Liver (tissue), 8 donors: ENCODE measurements at regions not wholly inside any gene's neighbourhood (a gene's known extent, or its start where the extent isn't known, plus 50 kb on each side); places are given as distances from the start of the nearest gene placed in this dataset.

ENCODE experiments used
- DNase-seq: peaks from one replicate; pipeline ENCODE4 v3.0.0-alpha.2; 2017; ENCODE audit warnings: low spot score
- H3K27ac ChIP-seq, 2 donors: one replicate each; pipeline ENCODE4 v1.7.0; 2013; ENCODE audit warnings: inconsistent platforms in 2 of 2, low read length in 2 of 2, control low read depth in 1 of 2, low read depth in 1 of 2, mild to moderate bottlenecking in 1 of 2
- H3K27me3 ChIP-seq, 4 donors: one replicate each; pipeline versions ENCODE4 v1.6.1 to v1.7.0; 2013; ENCODE audit warnings: low read length in 3 of 4, inconsistent platforms in 1 of 4, mild to moderate bottlenecking in 1 of 4, moderate library complexity in 1 of 4; ENCODE audit not compliant: control insufficient read depth in 4 of 4, insufficient read depth in 4 of 4
- H3K36me3 ChIP-seq, 4 donors: one replicate each; pipeline versions ENCODE4 v1.6.1 to v1.7.0; 2013; ENCODE audit warnings: low read length in 3 of 4, mild to moderate bottlenecking in 3 of 4, low read depth in 1 of 4, moderate library complexity in 1 of 4; ENCODE audit not compliant: control insufficient read depth in 4 of 4, insufficient read depth in 3 of 4
- H3K4me1 ChIP-seq, 4 donors: one replicate each; pipeline versions ENCODE4 v1.6.1 to v1.7.0; 2013; ENCODE audit warnings: low read length in 3 of 4, mild to moderate bottlenecking in 3 of 4, moderate library complexity in 1 of 4; ENCODE audit not compliant: control insufficient read depth in 4 of 4, insufficient read depth in 4 of 4
- H3K4me3 ChIP-seq, 3 donors: one replicate each; pipeline versions ENCODE4 v1.6.1 to v1.7.0; 2013; ENCODE audit warnings: low read length in 3 of 3, control low read depth in 1 of 3, low read depth in 1 of 3, mild to moderate bottlenecking in 1 of 3
- H3K9ac ChIP-seq, 2 donors: one replicate each; pipeline ENCODE4 v1.7.0; 2013; ENCODE audit warnings: low read length in 2 of 2, mild to moderate bottlenecking in 2 of 2, moderate library complexity in 2 of 2, control low read depth in 1 of 2, low read depth in 1 of 2
- H3K9me3 ChIP-seq, 4 donors: one replicate each; pipeline versions ENCODE4 v1.6.1 to v1.7.0; 2013; ENCODE audit warnings: low read length in 3 of 4; ENCODE audit not compliant: control insufficient read depth in 4 of 4
- ATF3 ChIP-seq: IDR thresholded peaks from 2 replicates; pipeline ENCODE4 v1.6.1; 2016; ENCODE audit warnings: antibody characterized with exemption
- CTCF ChIP-seq: fragments of 150-350 bp; IDR thresholded peaks from 2 replicates; pipeline ENCODE4 v1.5.1; 2017; ENCODE audit warnings: improper control_type of control experiment, low read depth, low read length; ENCODE audit not compliant: missing input control
- EGR1 ChIP-seq, 2 donors: IDR thresholded peaks; 2 replicates each; pipeline ENCODE4 v1.6.1; 2016 to 2018; ENCODE audit warnings: antibody characterized with exemption in 2 of 2, low read depth in 2 of 2
- FOXA1 ChIP-seq: IDR thresholded peaks from 2 replicates; pipeline ENCODE4 v1.6.1; 2016; ENCODE audit warnings: antibody characterized with exemption
- FOXA2 ChIP-seq: IDR thresholded peaks from 2 replicates; pipeline ENCODE4 v1.6.1; 2016; ENCODE audit warnings: antibody characterized with exemption
- GABPA ChIP-seq, 2 donors: IDR thresholded peaks in 1 of 2; conservative IDR thresholded peaks in 1 of 2; 2 replicates each; pipeline ENCODE4 v1.6.1; 2016; ENCODE audit warnings: antibody characterized with exemption in 2 of 2, mild to moderate bottlenecking in 1 of 2, moderate library complexity in 1 of 2
- HNF4A ChIP-seq, 2 donors: conservative IDR thresholded peaks; 2 replicates each; pipeline ENCODE4 v1.6.1; 2016; ENCODE audit warnings: antibody characterized with exemption in 2 of 2, mild to moderate bottlenecking in 2 of 2
- HNF4G ChIP-seq: IDR thresholded peaks from 2 replicates; pipeline ENCODE4 v1.6.1; 2016; ENCODE audit warnings: antibody characterized with exemption
- JUND ChIP-seq, 2 donors: IDR thresholded peaks; 2 replicates each; pipeline ENCODE4 v1.6.1; 2016; ENCODE audit warnings: antibody characterized with exemption in 2 of 2
- MAX ChIP-seq: IDR thresholded peaks from 2 replicates; pipeline ENCODE4 v1.6.1; 2016; ENCODE audit warnings: antibody characterized with exemption
- NR2F2 ChIP-seq: IDR thresholded peaks from 2 replicates; pipeline ENCODE4 v1.6.1; 2016; ENCODE audit warnings: antibody characterized with exemption
- RAD21 ChIP-seq, 2 donors: IDR thresholded peaks; 2 replicates each; pipeline ENCODE4 v1.6.1; 2016; ENCODE audit warnings: antibody characterized with exemption in 2 of 2, mild to moderate bottlenecking in 2 of 2
- REST ChIP-seq: IDR thresholded peaks from 2 replicates; pipeline ENCODE4 v1.6.1; 2016; ENCODE audit warnings: antibody characterized with exemption, mild to moderate bottlenecking
- RXRA ChIP-seq, 2 donors: IDR thresholded peaks; 2 replicates each; pipeline ENCODE4 v1.6.1; 2017 to 2018; ENCODE audit warnings: antibody characterized with exemption in 2 of 2, mild to moderate bottlenecking in 1 of 2
- SP1 ChIP-seq: IDR thresholded peaks from 2 replicates; pipeline ENCODE4 v1.6.1; 2018; ENCODE audit warnings: antibody characterized with exemption, mild to moderate bottlenecking
- TAF1 ChIP-seq: conservative IDR thresholded peaks from 2 replicates; pipeline ENCODE4 v1.6.1; 2016; ENCODE audit warnings: antibody characterized with exemption, mild to moderate bottlenecking
- YY1 ChIP-seq: IDR thresholded peaks from 2 replicates; pipeline ENCODE4 v1.6.1; 2016; ENCODE audit warnings: antibody characterized with exemption, mild to moderate bottlenecking
- ZBTB33 ChIP-seq: IDR thresholded peaks from 2 replicates; pipeline ENCODE4 v1.6.1; 2016; ENCODE audit warnings: antibody characterized with exemption
- WGBS: extraction: QIAGEN DNeasy Blood & Tissue Kit; methylation state at CpG from one replicate; pipeline ENCODE4 v1.1.7; 2013; 5-methylcytosine and 5-hydroxymethylcytosine counted together
- donor health status: healthy.
- donor health status: healthy.
- donor health status: healthy.
- donor health status: healthy.
- donor health status: healthy.

- WGBS, result 90% methylated on average over 10 of the region's 10 CpGs
- Histone ChIP-seq H3K27ac (no peak overlapping the region), H3K4me1 (no peaks in the 10 kb centered on the region), H3K36me3 (no peaks in the 10 kb centered on the region), H3K9ac (no peak overlapping the region), H3K9me3 (no peaks in the 10 kb centered on the region), H3K4me3 (no peak overlapping the region), H3K27me3 (no peaks in the 10 kb centered on the region)
- TF ChIP-seq CTCF (no peak), YY1 (no peak), HNF4A (conservative IDR thresholded peaks at IDR 0.05) (no peak), NR2F2 (no peak), ZBTB33 (no peak), RAD21 (IDR thresholded peaks at IDR 0.05) (no peak), EGR1 (IDR thresholded peaks at IDR 0.05; ENCODE audit: low read depth in 2 of 2) (no peak), HNF4G (no peak), RXRA (IDR thresholded peaks at IDR 0.05) (no peak), SP1 (no peak), MAX (no peak), GABPA (IDR thresholded peaks at IDR 0.05 in 1 of 2, conservative IDR thresholded peaks at IDR 0.05 in 1 of 2) (no peak), ATF3 (no peak), JUND (IDR thresholded peaks at IDR 0.05) (no peak), FOXA1 (no peak), FOXA2 (no peak), TAF1 (no peak)
- no peak for DNase-seq
Observed at GRCh38 chr5:4191703-4192102, 596.1 kb downstream of the IRX1 start.

- Histone ChIP-seq H3K9me3 (no peaks in the 10 kb centered on the region), H3K36me3 (no peaks in the 10 kb centered on the region), H3K27me3 (no peaks in the 10 kb centered on the region), H3K9ac (no peak overlapping the region), H3K4me3 (no peak overlapping the region), H3K4me1 (no peaks in the 10 kb centered on the region), H3K27ac (no peak overlapping the region)
- TF ChIP-seq NR2F2 (no peak), HNF4G (no peak), ZBTB33 (no peak), RXRA (IDR thresholded peaks at IDR 0.05) (no peak), FOXA2 (no peak), HNF4A (conservative IDR thresholded peaks at IDR 0.05) (no peak), SP1 (no peak), EGR1 (IDR thresholded peaks at IDR 0.05; ENCODE audit: low read depth in 2 of 2) (no peak), JUND (IDR thresholded peaks at IDR 0.05) (no peak), GABPA (IDR thresholded peaks at IDR 0.05 in 1 of 2, conservative IDR thresholded peaks at IDR 0.05 in 1 of 2) (no peak), REST (no peak), ATF3 (no peak), CTCF (no peak), YY1 (no peak), MAX (no peak), TAF1 (no peak), RAD21 (IDR thresholded peaks at IDR 0.05) (no peak), FOXA1 (no peak)
- DNase-seq, result no peak
- WGBS, result 84% methylated on average over 10 of the region's 10 CpGs
Observed at GRCh38 chr5:4192111-4192510, 596.5 kb downstream of the IRX1 start.
